H9 (cell line): ENCODE measurements at regions not wholly inside any gene's neighbourhood (a gene's known extent, or its start where the extent isn't known, plus 50 kb on each side); places are given as distances from the start of the nearest gene placed in this dataset.
A peak's percentile ranks its signal among the peaks of the same experiment; 100 is the strongest.

Experiments
- DNase-seq: peaks from one replicate; pipeline ENCODE4 v3.0.0-alpha.2; 2017
- H2AFZ ChIP-seq: one replicate; pipeline ENCODE4 v1.6.1; 2013; ENCODE audit warnings: mild to moderate bottlenecking, low read length, control low read depth, moderate library complexity
- H2AK5ac ChIP-seq: 2 replicates; pipeline ENCODE4 v1.6.1; 2013; ENCODE audit warnings: low read length, control low read depth, mixed read lengths; ENCODE audit not compliant: insufficient read length
- H2BK120ac ChIP-seq: one replicate; pipeline ENCODE4 v1.6.1; 2013; ENCODE audit warnings: low read depth, mild to moderate bottlenecking, low read length, control low read depth, inconsistent platforms; ENCODE audit not compliant: poor library complexity, severe bottlenecking
- H2BK12ac ChIP-seq: 2 replicates; pipeline ENCODE4 v1.6.1; 2013; ENCODE audit warnings: low read length, control low read depth, mixed read lengths, low read depth; ENCODE audit not compliant: insufficient read length
- H2BK15ac ChIP-seq: 2 replicates; pipeline ENCODE4 v1.6.1; 2013; ENCODE audit warnings: low read depth, low read length, control low read depth
- H2BK20ac ChIP-seq: one replicate; pipeline ENCODE4 v1.6.1; 2013; ENCODE audit warnings: low read depth, mild to moderate bottlenecking, low read length, control low read depth, inconsistent platforms; ENCODE audit not compliant: poor library complexity, severe bottlenecking
- H2BK5ac ChIP-seq: 2 replicates; pipeline ENCODE4 v1.6.1; 2013; ENCODE audit warnings: low read length, control low read depth, mixed read lengths; ENCODE audit not compliant: insufficient read length
- H3K14ac ChIP-seq: 2 replicates; pipeline ENCODE4 v1.6.1; 2013; ENCODE audit warnings: low read length, control low read depth; ENCODE audit not compliant: insufficient read depth
- H3K18ac ChIP-seq: 2 replicates; pipeline ENCODE4 v1.6.1; 2013; ENCODE audit warnings: low read depth, mild to moderate bottlenecking, mixed read lengths, low read length, control low read depth; ENCODE audit not compliant: insufficient read length
- H3K23ac ChIP-seq: 2 replicates; pipeline ENCODE4 v1.6.1; 2013; ENCODE audit warnings: low read length, control low read depth, mixed read lengths, low read depth; ENCODE audit not compliant: insufficient read length
- H3K23me2 ChIP-seq: 2 replicates; pipeline ENCODE4 v1.6.1; 2013; ENCODE audit warnings: low read depth, mild to moderate bottlenecking, mixed read lengths, low read length, control low read depth; ENCODE audit not compliant: insufficient read length, poor library complexity, severe bottlenecking
- H3K27ac ChIP-seq: 2 replicates; pipeline ENCODE4 v1.5.1; 2013; ENCODE audit warnings: low read length, control low read depth, mixed read lengths, low read depth; ENCODE audit not compliant: insufficient read length
- H3K27me3 ChIP-seq: 2 replicates; pipeline ENCODE4 v1.6.1; 2013; ENCODE audit warnings: low read length, control low read depth, inconsistent platforms; ENCODE audit not compliant: insufficient read depth
- H3K4ac ChIP-seq: 2 replicates; pipeline ENCODE4 v1.6.1; 2013; ENCODE audit warnings: low read depth, mild to moderate bottlenecking, control low read depth, inconsistent platforms, low read length, moderate library complexity
- H3K4me1 ChIP-seq: 2 replicates; pipeline ENCODE4 v1.6.1; 2013; ENCODE audit warnings: low read length, control low read depth, inconsistent platforms; ENCODE audit not compliant: insufficient read depth
- H3K4me2 ChIP-seq: 2 replicates; pipeline ENCODE4 v1.6.1; 2013; ENCODE audit warnings: low read length, control low read depth, mixed read lengths; ENCODE audit not compliant: insufficient read length, insufficient read depth
- H3K56ac ChIP-seq: 2 replicates; pipeline ENCODE4 v1.6.1; 2013; ENCODE audit warnings: low read depth, mild to moderate bottlenecking, mixed read lengths, low read length, control low read depth; ENCODE audit not compliant: insufficient read length
- H3K79me1 ChIP-seq: 2 replicates; pipeline ENCODE4 v1.6.1; 2013; ENCODE audit warnings: low read depth, mild to moderate bottlenecking, moderate library complexity, low read length, control low read depth, inconsistent platforms; ENCODE audit not compliant: insufficient read depth, poor library complexity, severe bottlenecking
- H3K79me2 ChIP-seq: 2 replicates; pipeline ENCODE4 v1.6.1; 2013; ENCODE audit warnings: low read length, control low read depth, inconsistent platforms; ENCODE audit not compliant: insufficient read depth
- H3K9ac ChIP-seq: 2 replicates; pipeline ENCODE4 v1.6.1; 2013; ENCODE audit warnings: low read length, control low read depth, mixed read lengths; ENCODE audit not compliant: insufficient read length; ENCODE audit errors: extremely low read depth
- H3K9me3 ChIP-seq: one replicate; pipeline ENCODE4 v1.6.1; 2013; ENCODE audit warnings: low read depth, low read length, inconsistent platforms; ENCODE audit not compliant: control insufficient read depth
- H3T11ph ChIP-seq: one replicate; pipeline ENCODE4 v1.6.1; 2013; ENCODE audit warnings: mild to moderate bottlenecking, low read length, control low read depth, inconsistent platforms
- H4K20me1 ChIP-seq: one replicate; pipeline ENCODE4 v1.6.1; 2013; ENCODE audit not compliant: control insufficient read depth, insufficient read length, insufficient read depth
- H4K5ac ChIP-seq: 2 replicates; pipeline ENCODE4 v1.6.1; 2013; ENCODE audit warnings: low read depth, mild to moderate bottlenecking, mixed read lengths, low read length, control low read depth; ENCODE audit not compliant: insufficient read length
- H4K8ac ChIP-seq: replicated peaks from 2 replicates; pipeline ENCODE4 v1.6.1; 2013; ENCODE audit warnings: low read length, control low read depth, mixed read lengths, low read depth; ENCODE audit not compliant: insufficient read length
- H4K91ac ChIP-seq: 2 replicates; pipeline ENCODE4 v1.6.1; 2013; ENCODE audit warnings: low read depth, mild to moderate bottlenecking, moderate library complexity, mixed read lengths, low read length, control low read depth; ENCODE audit not compliant: insufficient read length
- H3K27ac Mint-ChIP-seq, 3 experiments: 2 replicates in 2 of 3; 3 replicates in 1 of 3; pipeline ENCODE4 v1.8.0; 2020 to 2021; ENCODE audit warnings: mixed read lengths in 3 of 3, mild to moderate bottlenecking in 1 of 3, moderate library complexity in 1 of 3
- H3K27me3 Mint-ChIP-seq: 2 replicates; pipeline ENCODE4 v1.8.0; 2021; ENCODE audit warnings: low read depth, mild to moderate bottlenecking, moderate library complexity, mixed read lengths
- H3K36me3 Mint-ChIP-seq, 3 experiments: 2 replicates in 2 of 3; 3 replicates in 1 of 3; pipeline ENCODE4 v1.8.0; 2020 to 2021; ENCODE audit warnings: low read depth in 3 of 3, mixed read lengths in 3 of 3; ENCODE audit not compliant: insufficient read depth in 1 of 3
- H3K4me1 Mint-ChIP-seq, 2 experiments: 2 replicates each; pipeline ENCODE4 v1.8.0; 2020; ENCODE audit warnings: mixed read lengths in 2 of 2
- H3K4me3 Mint-ChIP-seq, 2 experiments: 2 replicates in 1 of 2; 3 replicates in 1 of 2; pipeline ENCODE4 v1.8.0; 2020 to 2021; ENCODE audit warnings: mild to moderate bottlenecking in 2 of 2, mixed read lengths in 2 of 2, moderate library complexity in 1 of 2
- H3K9me3 Mint-ChIP-seq, 2 experiments: 2 replicates in 1 of 2; 3 replicates in 1 of 2; pipeline ENCODE4 v1.8.0; 2020; ENCODE audit warnings: mild to moderate bottlenecking in 2 of 2, mixed read lengths in 2 of 2, moderate library complexity in 1 of 2
- CTCF ChIP-seq: fragments of 200-600 bp; sonication (generic); conservative IDR thresholded peaks from 3 replicates; pipeline ENCODE4 v1.8.0; 2021; ENCODE audit warnings: antibody characterized with exemption, mild to moderate bottlenecking
- WGBS: extraction: QIAGEN DNeasy Blood & Tissue Kit; methylation state at CpG from one replicate; pipeline ENCODE4 v1.1.7; 2013; ENCODE audit warnings: missing lambda C conversion rate, low lambda C conversion rate, mixed read lengths; ENCODE audit not compliant: insufficient read length; ENCODE audit errors: extremely low coverage; 5-methylcytosine and 5-hydroxymethylcytosine counted together

GRCh38 chr15:93917181-93917580 lies 314.2 kb upstream of the MCTP2 start:
- Histone ChIP-seq H4K5ac (no peak overlapping the region), H2BK20ac (no peak overlapping the region), H3K27ac (no peak overlapping the region), H2BK12ac (no peak overlapping the region), H2AFZ (no peak overlapping the region), H3K79me1 (no peaks in the 10 kb centered on the region), H4K91ac (no peak overlapping the region), H3K4me1 (peaks cover 2% of the 10 kb centered on the region; the same call in 1 of the 2 replicates), H3T11ph (no peak overlapping the region), H4K20me1 (no peaks in the 10 kb centered on the region), H4K8ac (no peak overlapping the region), H3K9ac (no peak overlapping the region), H2BK5ac (no peak overlapping the region), H3K56ac (no peak overlapping the region), H3K4ac (no peak overlapping the region), H3K18ac (no peak overlapping the region), H2BK15ac (no peak overlapping the region), H3K23me2 (no peaks in the 10 kb centered on the region), H3K14ac (no peak overlapping the region), H2BK120ac (no peak overlapping the region), H3K9me3 (no peaks in the 10 kb centered on the region), H3K79me2 (no peaks in the 10 kb centered on the region), H3K23ac (no peak overlapping the region), H3K4me2 (no peak overlapping the region), H2AK5ac (no peak overlapping the region), H3K27me3 (no peaks in the 10 kb centered on the region)
- no CpG with 5 or more reads among the region's 1 CpG for WGBS
- peaks cover 32 to 35% of the 10 kb centered on the region in 2 experiments for H3K4me1 Mint-ChIP-seq
- H3K9me3 Mint-ChIP-seq = peaks cover 0 to 4% of the 10 kb centered on the region in 2 experiments; a peak in 2 of 5 replicates
- peaks cover 0 to 3% (median 0%) of the 10 kb centered on the region in 3 experiments; a peak in 1 of 7 replicates for H3K36me3 Mint-ChIP-seq
- H3K4me3 Mint-ChIP-seq = no peak overlapping the region
- no peak for TF ChIP-seq CTCF
- no peaks in the 10 kb centered on the region for H3K27me3 Mint-ChIP-seq
- no peak for DNase-seq
- H3K27ac Mint-ChIP-seq = peak overlapping the region in 1 of 3 experiments; percentile 49; a peak in 1 of 7 replicates
